ENCODE measurements at regions not wholly inside any gene's neighbourhood (a gene's known extent, or its start where the extent isn't known, plus 50 kb on each side); places are given as distances from the start of the nearest gene placed in this dataset.

DNA sequence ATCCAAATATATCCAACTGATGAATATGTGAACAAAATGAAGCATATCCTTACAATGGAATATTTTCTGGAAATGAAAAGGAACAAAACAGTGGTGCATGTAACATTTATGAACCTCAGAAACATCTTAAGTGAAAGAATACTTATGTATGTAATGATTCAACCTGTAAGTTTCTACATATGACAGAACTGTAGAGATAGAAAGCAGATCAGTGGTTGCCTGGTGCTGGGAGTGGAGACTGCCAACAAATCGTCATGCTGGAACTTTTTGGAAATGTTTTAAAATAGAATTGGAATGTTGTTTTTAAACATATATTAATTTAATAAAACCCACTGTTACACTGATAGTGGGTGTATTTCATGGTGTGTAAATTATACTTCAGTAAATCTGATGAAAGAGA is 667.5 kb downstream of the RAPGEF2 start:
- TF ChIP-seq EZH2 (IDR thresholded peaks at IDR 0.05; ENCODE audit: low read length) = no peak
- TF ChIP-seq, protein P1, sequence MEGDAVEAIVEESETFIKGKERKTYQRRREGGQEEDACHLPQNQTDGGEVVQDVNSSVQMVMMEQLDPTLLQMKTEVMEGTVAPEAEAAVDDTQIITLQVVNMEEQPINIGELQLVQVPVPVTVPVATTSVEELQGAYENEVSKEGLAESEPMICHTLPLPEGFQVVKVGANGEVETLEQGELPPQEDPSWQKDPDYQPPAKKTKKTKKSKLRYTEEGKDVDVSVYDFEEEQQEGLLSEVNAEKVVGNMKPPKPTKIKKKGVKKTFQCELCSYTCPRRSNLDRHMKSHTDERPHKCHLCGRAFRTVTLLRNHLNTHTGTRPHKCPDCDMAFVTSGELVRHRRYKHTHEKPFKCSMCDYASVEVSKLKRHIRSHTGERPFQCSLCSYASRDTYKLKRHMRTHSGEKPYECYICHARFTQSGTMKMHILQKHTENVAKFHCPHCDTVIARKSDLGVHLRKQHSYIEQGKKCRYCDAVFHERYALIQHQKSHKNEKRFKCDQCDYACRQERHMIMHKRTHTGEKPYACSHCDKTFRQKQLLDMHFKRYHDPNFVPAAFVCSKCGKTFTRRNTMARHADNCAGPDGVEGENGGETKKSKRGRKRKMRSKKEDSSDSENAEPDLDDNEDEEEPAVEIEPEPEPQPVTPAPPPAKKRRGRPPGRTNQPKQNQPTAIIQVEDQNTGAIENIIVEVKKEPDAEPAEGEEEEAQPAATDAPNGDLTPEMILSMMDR (optimal IDR thresholded peaks at IDR 0.05 in 1 of 3, IDR thresholded peaks at IDR 0.05 in 1 of 3, conservative IDR thresholded peaks at IDR 0.05 in 1 of 3; ENCODE audit: extremely low read depth in 1 of 3, insufficient read depth in 2 of 3, low read length in 3 of 3) = no peak

All from keratinocyte (primary cell).